ENCODE measurements at regions not wholly inside any gene's neighbourhood (a gene's known extent, or its start where the extent isn't known, plus 50 kb on each side); places are given as distances from the start of the nearest gene placed in this dataset.

GRCh38 chr2:222364285-222364895, 60.0 kb upstream of the SGPP2 start:
- TF ChIP-seq CTCF (IDR thresholded peaks at IDR 0.05; ENCODE audit: insufficient read depth, low read depth, low read length) (no peak), EZH2 (IDR thresholded peaks at IDR 0.05; ENCODE audit: insufficient read depth, low read length) (no peak)

Data from astrocyte (in vitro differentiated cells and primary cell).